ENCODE measurements at regions not wholly inside any gene's neighbourhood (a gene's known extent, or its start where the extent isn't known, plus 50 kb on each side); places are given as distances from the start of the nearest gene placed in this dataset.
A peak's percentile ranks its signal among the peaks of the same experiment; 100 is the strongest.

- Histone ChIP-seq H3K27ac (replicated peaks in 1 of 4) (peak overlapping the region; percentile 52 to 72 (median 63)), H3K4me1 (peaks cover 26 to 44% (median 41%) of the 10 kb centered on the region in 4 donors), H3K27me3 (no peaks in the 10 kb centered on the region), H3K9me3 (no peaks in the 10 kb centered on the region), H3K4me3 (peak overlapping the region; percentile 0 to 28 (median 6)), H3K36me3 (no peaks in the 10 kb centered on the region)
- TF ChIP-seq CTCF (IDR thresholded peaks at IDR 0.05) (no peak), EP300 (IDR thresholded peaks at IDR 0.05) (no peak), POLR2A (IDR thresholded peaks at IDR 0.05; ENCODE audit: low read depth) (no peak), POLR2AphosphoS5 (IDR thresholded peaks at IDR 0.05) (peak in 1 of 2 donors; percentile 35)
- 56% methylated on average over 13 of the region's 13 CpGs for WGBS
- no peak for DNase-seq (ENCODE audit: extremely low spot score)
- intact Hi-C loops (cut with DNase I): loop anchor here (10.0 kb wide), 1 partner anchor 59 kb away; no protein-coding TSS in a partner anchor
Observed at GRCh38 chr16:14013571-14014283, 57.4 kb upstream of the MRTFB start.

- WGBS: 86% methylated on average over 5 of the region's 5 CpGs
- Histone ChIP-seq H3K27me3 (no peaks in the 10 kb centered on the region), H3K4me1 (peaks cover 26 to 44% (median 41%) of the 10 kb centered on the region in 4 donors), H3K4me3 (peak overlapping the region in 3 of 4 donors; percentile 0 to 28 (median 13)), H3K9me3 (no peaks in the 10 kb centered on the region), H3K27ac (replicated peaks in 1 of 4) (peak overlapping the region; percentile 52 to 72 (median 63)), H3K36me3 (no peaks in the 10 kb centered on the region)
- DNase-seq (ENCODE audit: extremely low spot score): no peak
- TF ChIP-seq POLR2AphosphoS5 (IDR thresholded peaks at IDR 0.05): no peak
- no peak for TF ChIP-seq EP300 (IDR thresholded peaks at IDR 0.05)
- TF ChIP-seq CTCF (IDR thresholded peaks at IDR 0.05): no peak
- no peak for TF ChIP-seq POLR2A (IDR thresholded peaks at IDR 0.05; ENCODE audit: low read depth)
- intact Hi-C loops (cut with DNase I): loop anchor here (10.0 kb wide), 1 partner anchor 59 kb away; no protein-coding TSS in a partner anchor
Observed at GRCh38 chr16:14014284-14014625, 56.9 kb upstream of the MRTFB start.

- H3K9me3 ChIP-seq: no peaks in the 10 kb centered on the region
- intact Hi-C loops (cut with DNase I): loop anchor here (10.0 kb wide), 1 partner anchor 60 kb away; no protein-coding TSS in a partner anchor
- H3K36me3 ChIP-seq: no peaks in the 10 kb centered on the region
- H3K4me3 ChIP-seq: peak overlapping the region; percentile 27 to 36 (median 32)
- peak overlapping the region; percentile 52 to 72 (median 63) for H3K27ac ChIP-seq (replicated peaks in 1 of 4)
- H3K27me3 ChIP-seq: no peaks in the 10 kb centered on the region
- peaks cover 26 to 44% (median 41%) of the 10 kb centered on the region in 4 donors for H3K4me1 ChIP-seq
- TF ChIP-seq EP300 (IDR thresholded peaks at IDR 0.05): no peak
- no peak for TF ChIP-seq POLR2AphosphoS5 (IDR thresholded peaks at IDR 0.05)
- no peak for TF ChIP-seq CTCF (IDR thresholded peaks at IDR 0.05)
- DNase-seq (ENCODE audit: extremely low spot score): no peak
- WGBS: 22% methylated on average over 4 of the region's 4 CpGs
Observed at GRCh38 chr16:14015033-14015432, 56.1 kb upstream of the MRTFB start.

- Histone ChIP-seq H3K4me1 (peaks cover 26 to 44% (median 41%) of the 10 kb centered on the region in 4 donors), H3K4me3 (peak overlapping the region; percentile 27 to 36 (median 32))
Observed at GRCh38 chr16:14015461-14015860, 55.7 kb upstream of the MRTFB start.

More at GRCh38 chr16:14015461-14015860, 55.7 kb upstream of the MRTFB start:
- H3K36me3 ChIP-seq: no peaks in the 10 kb centered on the region
- no peaks in the 10 kb centered on the region for H3K9me3 ChIP-seq
- peak overlapping the region; percentile 52 to 72 (median 63) for H3K27ac ChIP-seq (replicated peaks in 1 of 4)
- DNase-seq (ENCODE audit: extremely low spot score): no peak
- 77% methylated on average over 11 of the region's 11 CpGs for WGBS
- no peak for TF ChIP-seq POLR2A (IDR thresholded peaks at IDR 0.05; ENCODE audit: low read depth)
- no peak for TF ChIP-seq CTCF (IDR thresholded peaks at IDR 0.05)
- no peak for TF ChIP-seq POLR2AphosphoS5 (IDR thresholded peaks at IDR 0.05)
- TF ChIP-seq EP300 (IDR thresholded peaks at IDR 0.05): no peak
- intact Hi-C loops (cut with DNase I): loop anchor here (10.0 kb wide), 1 partner anchor 61 kb away; no protein-coding TSS in a partner anchor
- H3K27me3 ChIP-seq: no peaks in the 10 kb centered on the region
